SJCRH30 (cell line): ENCODE measurements at regions not wholly inside any gene's neighbourhood (a gene's known extent, or its start where the extent isn't known, plus 50 kb on each side); places are given as distances from the start of the nearest gene placed in this dataset.

Experiments
- DNase-seq, 2 experiments: peaks; one replicate each; pipeline ENCODE4 v3.0.0-alpha.2; 2015 to 2020
- H3K27ac ChIP-seq: fragments of 250-450 bp; sonication (Bioruptor Pico); 2 replicates; pipeline ENCODE4 v1.5.1; 2020; ENCODE audit warnings: mild to moderate bottlenecking, moderate library complexity
- H3K27me3 ChIP-seq: fragments of 250-450 bp; sonication (Bioruptor Pico); 2 replicates; pipeline ENCODE4 v1.5.1; 2020; ENCODE audit warnings: mild to moderate bottlenecking, moderate library complexity
- H3K36me3 ChIP-seq: fragments of 250-450 bp; sonication (Bioruptor Pico); 2 replicates; pipeline ENCODE4 v1.5.1; 2020; ENCODE audit warnings: mild to moderate bottlenecking, moderate library complexity
- H3K4me1 ChIP-seq: fragments of 250-450 bp; sonication (Bioruptor Pico); 2 replicates; pipeline ENCODE4 v1.5.1; 2020; ENCODE audit warnings: mild to moderate bottlenecking, moderate library complexity
- H3K4me3 ChIP-seq: fragments of 250-450 bp; sonication (Bioruptor Pico); 2 replicates; pipeline ENCODE4 v1.5.1; 2020; ENCODE audit warnings: mild to moderate bottlenecking, moderate library complexity
- H3K9me3 ChIP-seq: fragments of 250-450 bp; sonication (Bioruptor Pico); replicated peaks from 2 replicates; pipeline ENCODE4 v1.5.1; 2020; ENCODE audit warnings: mild to moderate bottlenecking, moderate library complexity

GRCh38 chr15:66951531-66952320 is 113.7 kb upstream of the SMAD3 start:
- no peak for DNase-seq
- Histone ChIP-seq H3K4me1 (peaks cover 9% of the 10 kb centered on the region; the same call in 1 of the 2 replicates), H3K27ac (no peak overlapping the region)

GRCh38 chr15:66952756-66953522 is 112.5 kb upstream of the SMAD3 start:
- no peaks in the 10 kb centered on the region for H3K36me3 ChIP-seq
- H3K27me3 ChIP-seq: no peaks in the 10 kb centered on the region
- peaks cover 9% of the 10 kb centered on the region; the same call in 1 of the 2 replicates for H3K4me1 ChIP-seq
- DNase-seq: no peak
- no peak overlapping the region for H3K27ac ChIP-seq
- no peaks in the 10 kb centered on the region for H3K9me3 ChIP-seq
- H3K4me3 ChIP-seq: no peak overlapping the region

More at GRCh38 chr15:66951531-66952320, 113.7 kb upstream of the SMAD3 start:
- Histone ChIP-seq H3K36me3 (no peaks in the 10 kb centered on the region), H3K27me3 (no peaks in the 10 kb centered on the region), H3K4me3 (no peak overlapping the region), H3K9me3 (no peaks in the 10 kb centered on the region)

GRCh38 chr15:66953523-66954229 is 111.7 kb upstream of the SMAD3 start:
- no peak overlapping the region for H3K4me3 ChIP-seq
- no peaks in the 10 kb centered on the region for H3K27me3 ChIP-seq
- no peaks in the 10 kb centered on the region for H3K36me3 ChIP-seq
- no peak overlapping the region for H3K27ac ChIP-seq
- no peak for DNase-seq
- H3K9me3 ChIP-seq: no peaks in the 10 kb centered on the region
- H3K4me1 ChIP-seq: peaks cover 9% of the 10 kb centered on the region; the same call in 1 of the 2 replicates

- H3K4me3 ChIP-seq: no peak overlapping the region
- DNase-seq: no peak
These were observed 110.8 kb upstream of the SMAD3 start for GRCh38 chr15:66954601-66955000.

GRCh38 chr15:66955001-66955516 is 110.3 kb upstream of the SMAD3 start:
- Histone ChIP-seq H3K36me3 (no peaks in the 10 kb centered on the region), H3K4me1 (peaks cover 9% of the 10 kb centered on the region; the same call in 1 of the 2 replicates), H3K9me3 (no peaks in the 10 kb centered on the region), H3K27ac (no peak overlapping the region), H3K27me3 (no peaks in the 10 kb centered on the region), H3K4me3 (no peak overlapping the region)
- peak in 1 of 2 experiments; percentile 44 for DNase-seq

More at GRCh38 chr15:66954601-66955000, 110.8 kb upstream of the SMAD3 start:
- H3K36me3 ChIP-seq: no peaks in the 10 kb centered on the region
- H3K4me1 ChIP-seq: peaks cover 9% of the 10 kb centered on the region; the same call in 1 of the 2 replicates
- H3K9me3 ChIP-seq: no peaks in the 10 kb centered on the region
- no peaks in the 10 kb centered on the region for H3K27me3 ChIP-seq
- no peak overlapping the region for H3K27ac ChIP-seq

GRCh38 chr15:66955871-66956585 is 109.4 kb upstream of the SMAD3 start:
- Histone ChIP-seq H3K4me1 (peaks cover 3% of the 10 kb centered on the region; the same call in 1 of the 2 replicates), H3K27me3 (no peaks in the 10 kb centered on the region; the same call in 1 of the 2 replicates), H3K36me3 (no peaks in the 10 kb centered on the region), H3K9me3 (no peaks in the 10 kb centered on the region), H3K4me3 (no peak overlapping the region), H3K27ac (no peak overlapping the region)
- DNase-seq: no peak

- no peak overlapping the region for H3K4me3 ChIP-seq
These were observed 108.6 kb upstream of the SMAD3 start for GRCh38 chr15:66956672-66957430.

GRCh38 chr15:66957431-66957720 is 108.0 kb upstream of the SMAD3 start:
- no peak overlapping the region for H3K27ac ChIP-seq

More at GRCh38 chr15:66956672-66957430, 108.6 kb upstream of the SMAD3 start:
- no peaks in the 10 kb centered on the region; the same call in 1 of the 2 replicates for H3K27me3 ChIP-seq
- DNase-seq: no peak
- H3K36me3 ChIP-seq: no peaks in the 10 kb centered on the region
- H3K27ac ChIP-seq: no peak overlapping the region
- H3K4me1 ChIP-seq: peaks cover 3% of the 10 kb centered on the region; the same call in 1 of the 2 replicates
- no peaks in the 10 kb centered on the region for H3K9me3 ChIP-seq

GRCh38 chr15:66959066-66959465 is 106.3 kb upstream of the SMAD3 start:
- Histone ChIP-seq H3K36me3 (no peaks in the 10 kb centered on the region), H3K9me3 (no peaks in the 10 kb centered on the region), H3K4me1 (peaks cover 11% of the 10 kb centered on the region; the same call in 1 of the 2 replicates), H3K27ac (no peak overlapping the region), H3K27me3 (no peaks in the 10 kb centered on the region; the same call in 1 of the 2 replicates), H3K4me3 (no peak overlapping the region)
- no peak for DNase-seq

More at GRCh38 chr15:66957431-66957720, 108.0 kb upstream of the SMAD3 start:
- H3K4me3 ChIP-seq: no peak overlapping the region
- H3K4me1 ChIP-seq: peaks cover 3% of the 10 kb centered on the region; the same call in 1 of the 2 replicates
- no peaks in the 10 kb centered on the region; the same call in 1 of the 2 replicates for H3K27me3 ChIP-seq
- H3K36me3 ChIP-seq: no peaks in the 10 kb centered on the region
- no peak for DNase-seq
- H3K9me3 ChIP-seq: no peaks in the 10 kb centered on the region

- no peak overlapping the region for H3K4me3 ChIP-seq
- no peak overlapping the region for H3K27ac ChIP-seq
- no peaks in the 10 kb centered on the region for H3K36me3 ChIP-seq
- no peaks in the 10 kb centered on the region; the same call in 1 of the 2 replicates for H3K27me3 ChIP-seq
- peaks cover 9% of the 10 kb centered on the region; the same call in 1 of the 2 replicates for H3K4me1 ChIP-seq
- DNase-seq: no peak
- H3K9me3 ChIP-seq: no peaks in the 10 kb centered on the region
These were observed 105.5 kb upstream of the SMAD3 start for GRCh38 chr15:66959875-66960274.

GRCh38 chr15:66960519-66960918 is 104.9 kb upstream of the SMAD3 start:
- H3K9me3 ChIP-seq: no peaks in the 10 kb centered on the region
- H3K4me1 ChIP-seq: peaks cover 8% of the 10 kb centered on the region; the same call in 1 of the 2 replicates
- no peak overlapping the region for H3K27ac ChIP-seq
- H3K4me3 ChIP-seq: no peak overlapping the region
- DNase-seq: no peak
- no peaks in the 10 kb centered on the region for H3K36me3 ChIP-seq
- H3K27me3 ChIP-seq: no peaks in the 10 kb centered on the region; the same call in 1 of the 2 replicates

- no peak for DNase-seq
- Histone ChIP-seq H3K4me1 (peaks cover 8% of the 10 kb centered on the region; the same call in 1 of the 2 replicates), H3K4me3 (no peak overlapping the region), H3K27ac (no peak overlapping the region), H3K27me3 (no peaks in the 10 kb centered on the region; the same call in 1 of the 2 replicates), H3K9me3 (no peaks in the 10 kb centered on the region), H3K36me3 (no peaks in the 10 kb centered on the region)
These were observed 104.0 kb upstream of the SMAD3 start for GRCh38 chr15:66961407-66961884.

GRCh38 chr15:66961901-66962300 is 103.5 kb upstream of the SMAD3 start:
- no peak for DNase-seq
- H3K9me3 ChIP-seq: no peaks in the 10 kb centered on the region
- H3K4me3 ChIP-seq: no peak overlapping the region
- H3K27ac ChIP-seq: no peak overlapping the region
- H3K27me3 ChIP-seq: no peaks in the 10 kb centered on the region; the same call in 1 of the 2 replicates
- no peaks in the 10 kb centered on the region for H3K36me3 ChIP-seq
- peaks cover 8% of the 10 kb centered on the region; the same call in 1 of the 2 replicates for H3K4me1 ChIP-seq
